ENCODE measurements at regions not wholly inside any gene's neighbourhood (a gene's known extent, or its start where the extent isn't known, plus 50 kb on each side); places are given as distances from the start of the nearest gene placed in this dataset.

GRCh38 chr2:153074207-153074606 is 355.8 kb downstream of the ARL6IP6 start:
- TF ChIP-seq CTCF (conservative IDR thresholded peaks at IDR 0.05 in 1 of 2, IDR thresholded peaks at IDR 0.05 in 1 of 2; ENCODE audit: low read depth in 1 of 2, low read length in 2 of 2) (no peak), EZH2 (IDR thresholded peaks at IDR 0.05; ENCODE audit: low read length, missing control alignments) (no peak)

Data from fibroblast of lung (primary cell).